ENCODE measurements at regions not wholly inside any gene's neighbourhood (a gene's known extent, or its start where the extent isn't known, plus 50 kb on each side); places are given as distances from the start of the nearest gene placed in this dataset.
A peak's percentile ranks its signal among the peaks of the same experiment; 100 is the strongest.

DNA sequence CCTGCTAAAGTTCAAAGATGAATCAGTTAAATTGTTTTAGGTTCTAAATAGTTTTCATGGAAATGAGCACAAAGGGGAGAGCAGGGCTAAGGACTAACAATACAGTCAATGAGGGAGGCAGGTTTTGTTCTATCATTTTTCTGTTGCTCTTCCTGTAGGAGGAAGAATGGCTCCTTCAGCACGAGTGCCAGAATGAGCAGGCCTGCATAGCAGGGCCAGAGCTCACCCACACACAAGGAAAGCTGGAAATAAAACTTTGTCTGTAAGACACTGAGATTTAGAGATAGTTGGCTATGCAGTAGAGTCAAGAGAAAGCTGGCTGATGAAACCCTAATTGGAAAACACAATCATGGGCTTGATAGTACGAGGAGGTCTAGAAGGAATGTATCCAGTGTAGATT lies 313.3 kb downstream of the MBD2 start:
- no peak overlapping the region for H2BK15ac ChIP-seq (ENCODE audit: low read depth, low read length)
- no peak overlapping the region for H2BK20ac ChIP-seq (ENCODE audit: low read depth, low read length, poor library complexity, severe bottlenecking)
- H4K5ac ChIP-seq (ENCODE audit: insufficient read length, low read depth, low read length) = no peak overlapping the region
- no peak overlapping the region for H2BK5ac ChIP-seq (ENCODE audit: insufficient read length, low read length)
- no peak overlapping the region for H3K56ac ChIP-seq (ENCODE audit: insufficient read length, low read depth, low read length)
- H3K27me3 Mint-ChIP-seq (ENCODE audit: low read depth) = no peaks in the 10 kb centered on the region
- no peak overlapping the region for H4K91ac ChIP-seq (ENCODE audit: insufficient read length, low read depth, low read length)
- no peaks in the 10 kb centered on the region for H3K79me1 ChIP-seq (ENCODE audit: insufficient read depth, low read depth, low read length, poor library complexity, severe bottlenecking)
- peak overlapping the region in 1 of 3 experiments; percentile 40; a peak in 1 of 7 replicates for H3K27ac Mint-ChIP-seq
- H3K9ac ChIP-seq (ENCODE audit: extremely low read depth, insufficient read length, low read length) = no peak overlapping the region
- H2BK120ac ChIP-seq (ENCODE audit: low read depth, low read length, poor library complexity, severe bottlenecking) = no peak overlapping the region
- H3K4me2 ChIP-seq (ENCODE audit: insufficient read depth, insufficient read length, low read length) = no peak overlapping the region
- H3K4me1 ChIP-seq (ENCODE audit: insufficient read depth, low read length) = no peaks in the 10 kb centered on the region
- H3K14ac ChIP-seq (ENCODE audit: insufficient read depth, low read length) = no peak overlapping the region
- H4K20me1 ChIP-seq (ENCODE audit: control insufficient read depth, insufficient read depth, insufficient read length) = no peaks in the 10 kb centered on the region
- H3K9me3 Mint-ChIP-seq = no peaks in the 10 kb centered on the region; a peak in 1 of 5 replicates
- no peak overlapping the region for H3K4me3 Mint-ChIP-seq
- H3K23ac ChIP-seq (ENCODE audit: insufficient read length, low read depth, low read length) = no peak overlapping the region
- peaks cover 0 to 4% of the 10 kb centered on the region in 2 experiments; a peak in 2 of 4 replicates for H3K4me1 Mint-ChIP-seq
- no peak overlapping the region for H3K27ac ChIP-seq (ENCODE audit: insufficient read length, low read depth, low read length)
- H3K18ac ChIP-seq (ENCODE audit: insufficient read length, low read depth, low read length) = no peak overlapping the region
- TF ChIP-seq, protein P1, sequence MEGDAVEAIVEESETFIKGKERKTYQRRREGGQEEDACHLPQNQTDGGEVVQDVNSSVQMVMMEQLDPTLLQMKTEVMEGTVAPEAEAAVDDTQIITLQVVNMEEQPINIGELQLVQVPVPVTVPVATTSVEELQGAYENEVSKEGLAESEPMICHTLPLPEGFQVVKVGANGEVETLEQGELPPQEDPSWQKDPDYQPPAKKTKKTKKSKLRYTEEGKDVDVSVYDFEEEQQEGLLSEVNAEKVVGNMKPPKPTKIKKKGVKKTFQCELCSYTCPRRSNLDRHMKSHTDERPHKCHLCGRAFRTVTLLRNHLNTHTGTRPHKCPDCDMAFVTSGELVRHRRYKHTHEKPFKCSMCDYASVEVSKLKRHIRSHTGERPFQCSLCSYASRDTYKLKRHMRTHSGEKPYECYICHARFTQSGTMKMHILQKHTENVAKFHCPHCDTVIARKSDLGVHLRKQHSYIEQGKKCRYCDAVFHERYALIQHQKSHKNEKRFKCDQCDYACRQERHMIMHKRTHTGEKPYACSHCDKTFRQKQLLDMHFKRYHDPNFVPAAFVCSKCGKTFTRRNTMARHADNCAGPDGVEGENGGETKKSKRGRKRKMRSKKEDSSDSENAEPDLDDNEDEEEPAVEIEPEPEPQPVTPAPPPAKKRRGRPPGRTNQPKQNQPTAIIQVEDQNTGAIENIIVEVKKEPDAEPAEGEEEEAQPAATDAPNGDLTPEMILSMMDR (conservative IDR thresholded peaks at IDR 0.05) = no peak
- no peaks in the 10 kb centered on the region for H3K27me3 ChIP-seq (ENCODE audit: insufficient read depth, low read length)
- H3K79me2 ChIP-seq (ENCODE audit: insufficient read depth, low read length) = no peaks in the 10 kb centered on the region
- no CpG with 5 or more reads among the region's 2 CpGs for WGBS (ENCODE audit: extremely low coverage, insufficient read length, low lambda C conversion rate)
- H2BK12ac ChIP-seq (ENCODE audit: insufficient read length, low read depth, low read length) = no peak overlapping the region
- peak overlapping the region; percentile 78 for H2AFZ ChIP-seq (ENCODE audit: low read length)
- no peaks in the 10 kb centered on the region for H3K36me3 Mint-ChIP-seq (ENCODE audit: insufficient read depth in 1 of 3, low read depth in 3 of 3)
- H3K4ac ChIP-seq (ENCODE audit: low read depth, low read length) = no peak overlapping the region
- H4K8ac ChIP-seq (replicated peaks; ENCODE audit: insufficient read length, low read depth, low read length) = no peak overlapping the region
- H3T11ph ChIP-seq (ENCODE audit: low read length) = no peak overlapping the region
- no peak overlapping the region for H2AK5ac ChIP-seq (ENCODE audit: insufficient read length, low read length)
- H3K23me2 ChIP-seq (ENCODE audit: insufficient read length, low read depth, low read length, poor library complexity, severe bottlenecking) = no peaks in the 10 kb centered on the region
- H3K9me3 ChIP-seq (ENCODE audit: control insufficient read depth, low read depth, low read length) = no peaks in the 10 kb centered on the region
- no peak for DNase-seq

Data from H9 (cell line).